ENCODE measurements at regions not wholly inside any gene's neighbourhood (a gene's known extent, or its start where the extent isn't known, plus 50 kb on each side); places are given as distances from the start of the nearest gene placed in this dataset.

GRCh38 chr3:69441732-69442131 is 55.8 kb upstream of the FRMD4B start (continued):
- no peak for TF ChIP-seq ZNF281 (CRISPR knock-in tag; IDR thresholded peaks at IDR 0.05)
- TF ChIP-seq OVOL2 (CRISPR knock-in tag; IDR thresholded peaks at IDR 0.05; ENCODE audit: borderline replicate concordance), result no peak
- no peak for TF ChIP-seq TCF7 (CRISPR knock-in tag; IDR thresholded peaks at IDR 0.05; ENCODE audit: low read depth)
- TF ChIP-seq ZNF219 (CRISPR knock-in tag; IDR thresholded peaks at IDR 0.05; ENCODE audit: borderline replicate concordance), result no peak
- no peak for TF ChIP-seq TEAD1 (CRISPR knock-in tag; IDR thresholded peaks at IDR 0.05)
- no peak for TF ChIP-seq ZNF532 (CRISPR knock-in tag; IDR thresholded peaks at IDR 0.05; ENCODE audit: borderline replicate concordance)

- TF ChIP-seq IRF1 (CRISPR knock-in tag; IDR thresholded peaks at IDR 0.05) (no peak), ZBTB43 (CRISPR knock-in tag; IDR thresholded peaks at IDR 0.05) (no peak), KAT7 (CRISPR knock-in tag; IDR thresholded peaks at IDR 0.05; ENCODE audit: borderline replicate concordance) (no peak), E2F5 (CRISPR knock-in tag; IDR thresholded peaks at IDR 0.05) (no peak), ATF3 (CRISPR knock-in tag; conservative IDR thresholded peaks at IDR 0.05) (no peak), ZNF281 (CRISPR knock-in tag; IDR thresholded peaks at IDR 0.05) (no peak), AR (CRISPR knock-in tag; IDR thresholded peaks at IDR 0.05) (no peak), ZNF416 (CRISPR knock-in tag; IDR thresholded peaks at IDR 0.05) (no peak), ZSCAN18 (CRISPR knock-in tag; IDR thresholded peaks at IDR 0.05) (no peak), ZNF396 (CRISPR knock-in tag; IDR thresholded peaks at IDR 0.05; ENCODE audit: borderline replicate concordance) (no peak)
- DNase-seq (ENCODE audit: low spot score) (no peak), ATAC-seq (no peak)
- no peak overlapping the region for H3K27ac Mint-ChIP-seq
- CTCF ChIA-PET, result interaction anchor here (1.5 to 2.1 kb wide), 2 partner anchors 117 to 296 kb away, joined by 4 to 6 read pairs; no protein-coding TSS in a partner anchor
- POLR2A ChIA-PET, result no interaction called here
- H3K9me3 Mint-ChIP-seq, result peaks cover 20% of the 10 kb centered on the region
- peaks cover 11% of the 10 kb centered on the region for H3K36me3 Mint-ChIP-seq
- no peaks in the 10 kb centered on the region for H3K27me3 Mint-ChIP-seq (ENCODE audit: low read depth)
- no peak overlapping the region for H3K4me3 Mint-ChIP-seq
- peaks cover 18% of the 10 kb centered on the region for H3K4me1 Mint-ChIP-seq
Observed at GRCh38 chr3:69441040-69441439, 55.2 kb upstream of the FRMD4B start.

Data from WTC11 (cell line).